Brain microvascular endothelial cell (primary cell): ENCODE measurements at regions not wholly inside any gene's neighbourhood (a gene's known extent, or its start where the extent isn't known, plus 50 kb on each side); places are given as distances from the start of the nearest gene placed in this dataset.
A peak's percentile ranks its signal among the peaks of the same experiment; 100 is the strongest.

Experiments used
- DNase-seq: peaks from one replicate; pipeline ENCODE4 v3.0.0-alpha.2; 2020
- H3K27ac ChIP-seq: fragments of 250-450 bp; sonication (Bioruptor Pico); 2 replicates; pipeline ENCODE4 v1.5.1; 2020; ENCODE audit warnings: mild to moderate bottlenecking, moderate library complexity
- H3K27me3 ChIP-seq: fragments of 250-450 bp; sonication (Bioruptor Pico); replicated peaks from 2 replicates; pipeline ENCODE4 v1.5.1; 2020; ENCODE audit warnings: mild to moderate bottlenecking
- H3K36me3 ChIP-seq: fragments of 250-450 bp; sonication (Bioruptor Pico); replicated peaks from 2 replicates; pipeline ENCODE4 v1.5.1; 2020; ENCODE audit warnings: mild to moderate bottlenecking
- H3K4me3 ChIP-seq: 2 replicates; pipeline ENCODE4 v1.5.1; 2011; ENCODE audit warnings: low read depth, mild to moderate bottlenecking, control low read depth, low read length, moderate library complexity
- CTCF ChIP-seq: IDR thresholded peaks from 2 replicates; pipeline ENCODE4 v1.5.1; 2011; ENCODE audit warnings: low read depth, mild to moderate bottlenecking, moderate library complexity, low read length, control low read depth, inconsistent platforms; ENCODE audit errors: missing control alignments
- in situ Hi-C: cut with HindIII; loops from 2 replicates; pipeline ENCODE4 v1.10.0; 2017; ENCODE audit warnings: low sequenced_read_pairs, low pct_ligation_motif_present

- in situ Hi-C loops: no loop called here
- no peak overlapping the region for H3K4me3 ChIP-seq
- no peak for TF ChIP-seq CTCF
- no peaks in the 10 kb centered on the region for H3K27me3 ChIP-seq
- H3K27ac ChIP-seq: no peak overlapping the region
- H3K36me3 ChIP-seq: no peaks in the 10 kb centered on the region
- DNase-seq: no peak
These were observed 98.5 kb downstream of the SNX18 start for GRCh38 chr5:54616031-54616430.

DNA sequence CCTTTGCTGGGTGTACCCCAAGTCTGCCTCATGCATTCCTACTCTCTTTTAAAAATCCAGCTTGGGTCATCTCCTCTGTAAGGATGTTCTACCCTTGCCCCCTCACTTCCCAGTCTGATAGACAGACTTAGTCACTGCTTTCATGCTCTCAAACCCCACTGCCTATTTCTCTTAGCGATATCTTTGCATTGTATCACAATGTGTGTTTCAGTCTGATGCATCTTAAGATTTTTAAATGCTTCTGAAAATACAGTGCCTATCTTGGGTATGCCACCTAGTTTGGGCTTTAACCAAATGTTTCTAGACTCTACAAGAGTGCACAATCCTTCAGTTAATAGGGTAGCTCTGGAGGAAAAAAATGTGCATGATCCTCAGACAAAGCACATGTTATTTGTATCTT, 97.8 kb downstream of the SNX18 start:
- Histone ChIP-seq H3K4me3 (no peak overlapping the region), H3K27me3 (no peaks in the 10 kb centered on the region), H3K36me3 (no peaks in the 10 kb centered on the region), H3K27ac (no peak overlapping the region)
- DNase-seq: no peak
- in situ Hi-C loops: no loop called here
- TF ChIP-seq CTCF: no peak

DNA sequence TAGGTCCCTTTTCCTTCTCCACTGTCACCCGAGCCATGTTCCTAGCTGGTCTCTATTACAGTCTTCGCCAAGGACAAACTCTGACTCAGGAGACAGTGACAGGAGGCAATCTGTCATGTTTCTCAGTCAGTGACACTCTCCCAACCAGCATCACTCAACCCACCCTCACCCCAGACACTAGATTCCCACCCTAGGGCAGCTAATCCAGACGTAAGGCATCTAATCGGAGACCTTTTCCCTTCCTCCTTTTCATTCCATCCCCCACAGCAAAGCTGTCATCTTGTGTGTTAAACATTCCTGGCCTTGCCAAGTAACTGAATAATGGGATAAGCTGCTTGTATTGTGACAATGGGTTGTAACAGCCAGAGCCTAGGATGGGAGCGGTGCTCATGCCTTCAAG, 95.2 kb downstream of the SNX18 start:
- in situ Hi-C loops: no loop called here
- Histone ChIP-seq H3K36me3 (no peaks in the 10 kb centered on the region), H3K4me3 (no peak overlapping the region), H3K27me3 (no peaks in the 10 kb centered on the region), H3K27ac (no peak overlapping the region)
- no peak for DNase-seq
- no peak for TF ChIP-seq CTCF

DNA sequence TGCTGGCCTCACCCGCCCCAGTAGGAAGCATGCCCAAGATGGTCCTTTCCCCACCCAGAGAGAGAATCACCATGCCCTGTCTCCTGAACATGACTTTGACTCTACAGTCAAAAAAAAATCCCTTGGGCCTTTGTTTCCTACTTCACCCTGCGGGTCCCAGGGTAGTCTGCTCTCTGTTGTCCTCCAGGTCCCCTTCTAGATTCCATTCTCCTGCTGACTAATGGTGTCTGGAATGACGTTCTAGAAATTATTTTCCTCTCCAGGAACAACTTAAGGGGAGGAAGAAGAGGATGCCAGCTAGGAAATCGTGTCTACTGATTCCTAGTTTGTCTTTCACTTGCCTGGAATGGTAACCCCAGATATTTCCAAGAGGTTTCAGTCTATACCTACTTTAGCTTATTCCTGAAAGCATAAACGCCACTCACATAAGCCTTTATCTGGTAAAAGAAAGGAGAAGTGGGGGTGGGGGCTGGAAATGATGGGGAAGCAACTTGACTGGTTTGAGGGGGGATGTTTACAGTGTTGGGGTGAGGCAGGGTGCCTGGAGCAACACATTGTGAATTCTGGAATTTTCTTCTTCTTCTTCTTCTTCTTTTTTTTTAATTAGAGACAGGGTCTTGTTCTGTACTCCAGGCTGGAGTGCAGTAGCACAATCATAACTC, 93.9 kb downstream of the SNX18 start:
- TF ChIP-seq CTCF: no peak
- Histone ChIP-seq H3K36me3 (no peaks in the 10 kb centered on the region), H3K27me3 (no peaks in the 10 kb centered on the region), H3K4me3 (no peak overlapping the region), H3K27ac (no peak overlapping the region)
- peak; percentile 15 for DNase-seq
- in situ Hi-C loops: no loop called here

GRCh38 chr5:54610197-54610944, 92.8 kb downstream of the SNX18 start:
- no peak for DNase-seq
- Histone ChIP-seq H3K27ac (no peak overlapping the region), H3K4me3 (no peak overlapping the region), H3K36me3 (no peaks in the 10 kb centered on the region), H3K27me3 (no peaks in the 10 kb centered on the region)
- in situ Hi-C loops: no loop called here
- TF ChIP-seq CTCF: no peak
